Stimulated activated CD4-positive, alpha-beta T cell treated with anti-CD3 and anti-CD28 coated beads, TNF-alpha, amount 100 ng/mL, for 4 hours (primary cell): ENCODE measurements at regions not wholly inside any gene's neighbourhood (a gene's known extent, or its start where the extent isn't known, plus 50 kb on each side); places are given as distances from the start of the nearest gene placed in this dataset.
"Not testable (repeated sequence)": the region's sequence is repeated elsewhere in the genome, so short reads cannot be mapped to it uniquely, and the experiment has no call there.

Source experiments
- DNase-seq, 3 experiments: peaks; one replicate each; pipeline ENCODE4 v3.0.0-alpha.2; 2020; ENCODE audit warnings: low read depth in 3 of 3

GRCh38 chr7:131019351-131019750 is 285.3 kb upstream of the KLF14 start:
- DNase-seq: no peak

- DNase-seq: no peak
These were observed 286.8 kb upstream of the KLF14 start for GRCh38 chr7:131020759-131021261.

GRCh38 chr7:131021460-131021859 is 287.5 kb upstream of the KLF14 start:
- no peak for DNase-seq

- no peak for DNase-seq
These were observed 287.9 kb upstream of the KLF14 start for GRCh38 chr7:131021902-131022301.

GRCh38 chr7:131026297-131027000 is 292.4 kb upstream of the KLF14 start:
- DNase-seq: no peak

GRCh38 chr7:131027287-131027773 is 293.3 kb upstream of the KLF14 start:
- no peak for DNase-seq

- DNase-seq: no peak
These were observed 294.3 kb upstream of the KLF14 start for GRCh38 chr7:131028295-131028694.

GRCh38 chr7:131029002-131029401 is 295.0 kb upstream of the KLF14 start:
- no peak for DNase-seq

GRCh38 chr7:131031099-131031868 is 296.4 kb upstream of the MKLN1 start:
- no peak for DNase-seq

GRCh38 chr7:131032786-131033185 is 294.9 kb upstream of the MKLN1 start:
- DNase-seq: no peak

- DNase-seq: no peak
These were observed 293.4 kb upstream of the MKLN1 start for GRCh38 chr7:131034166-131034881.

GRCh38 chr7:131035088-131035770 is 292.4 kb upstream of the MKLN1 start:
- no peak for DNase-seq

GRCh38 chr7:131038153-131038552 is 289.5 kb upstream of the MKLN1 start:
- no peak for DNase-seq

GRCh38 chr7:131039355-131039762 is 288.3 kb upstream of the MKLN1 start:
- no peak for DNase-seq

GRCh38 chr7:131039836-131040235 is 287.8 kb upstream of the MKLN1 start:
- DNase-seq: no peak

- no peak for DNase-seq
These were observed 287.2 kb upstream of the MKLN1 start for GRCh38 chr7:131040467-131040932.

GRCh38 chr7:131041012-131041695 is 286.5 kb upstream of the MKLN1 start:
- DNase-seq: not testable (repeated sequence)

GRCh38 chr7:131042269-131043160 is 285.2 kb upstream of the MKLN1 start:
- no peak for DNase-seq

GRCh38 chr7:131045526-131045925 is 282.1 kb upstream of the MKLN1 start:
- DNase-seq: no peak

GRCh38 chr7:131046246-131046645 is 281.4 kb upstream of the MKLN1 start:
- DNase-seq: no peak
